Activated CD4-positive, alpha-beta memory T cell treated with anti-CD3 and anti-CD28 coated beads, Interleukin-2, amount 10 ng/mL, durations not matched to agents 7 days and 5 days (primary cell): ENCODE measurements at regions not wholly inside any gene's neighbourhood (a gene's known extent, or its start where the extent isn't known, plus 50 kb on each side); places are given as distances from the start of the nearest gene placed in this dataset.

Experiments
- CTCF ChIA-PET: fragments of 350-600 bp; sonication (Branson Sonifier 250); formaldehyde crosslinking; loops from one replicate; lab custom pipeline; 2021; ENCODE audit warnings: antibody characterized with exemption, inconsistent platforms; lab: Charles Lee
- POLR2A ChIA-PET: fragments of 350-600 bp; sonication (Branson Sonifier 250); formaldehyde crosslinking; loops from one replicate; lab custom pipeline; 2021; ENCODE audit warnings: antibody characterized with exemption; lab: Charles Lee
- DNase-seq: peaks from one replicate; pipeline ENCODE4 v3.0.0-alpha.2; 2020
- H3K27ac Mint-ChIP-seq: one replicate; pipeline ENCODE4 v1.8.0; 2021; ENCODE audit warnings: mild to moderate bottlenecking, mixed read lengths
- H3K27me3 Mint-ChIP-seq: one replicate; pipeline ENCODE4 v1.8.0; 2021; ENCODE audit warnings: mixed read lengths
- H3K36me3 Mint-ChIP-seq: one replicate; pipeline ENCODE4 v1.8.0; 2021; ENCODE audit warnings: low read depth, mixed read lengths
- H3K4me1 Mint-ChIP-seq: one replicate; pipeline ENCODE4 v1.8.0; 2021; ENCODE audit warnings: mixed read lengths
- H3K4me3 Mint-ChIP-seq: one replicate; pipeline ENCODE4 v1.8.0; 2021; ENCODE audit warnings: mild to moderate bottlenecking, mixed read lengths
- H3K9me3 Mint-ChIP-seq: one replicate; pipeline ENCODE4 v1.8.0; 2021; ENCODE audit warnings: mixed read lengths

DNA sequence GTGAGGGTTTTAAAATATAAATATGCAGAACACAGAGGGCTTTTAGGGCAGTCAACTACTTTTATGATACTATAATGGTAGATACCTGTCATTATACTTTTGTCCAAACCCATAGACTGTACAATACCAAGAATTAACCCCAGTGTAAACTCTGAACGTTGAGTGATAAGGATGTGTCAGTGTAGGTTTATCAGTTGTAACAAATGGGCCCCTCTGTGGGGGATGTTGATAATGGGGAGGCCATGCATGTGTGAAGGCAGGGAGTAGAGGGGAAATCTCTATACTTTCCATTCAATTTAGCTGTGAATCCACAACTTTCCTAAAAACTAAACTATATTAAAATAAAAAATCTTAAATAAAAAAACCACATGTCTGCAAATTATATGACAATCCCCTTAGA is 193.5 kb upstream of the CAMK1G start:
- Mint-ChIP-seq H3K9me3 (no peaks in the 10 kb centered on the region), H3K4me3 (no peak overlapping the region), H3K4me1 (no peaks in the 10 kb centered on the region), H3K27me3 (peaks cover 18% of the 10 kb centered on the region), H3K27ac (no peak overlapping the region), H3K36me3 (no peaks in the 10 kb centered on the region)
- no peak for DNase-seq
- CTCF ChIA-PET, result no interaction called here
- POLR2A ChIA-PET, result no interaction called here

- H3K27me3 Mint-ChIP-seq, result peaks cover 26% of the 10 kb centered on the region
- no peak overlapping the region for H3K27ac Mint-ChIP-seq
- ChIA-PET POLR2A (no interaction called here), CTCF (no interaction called here)
- H3K9me3 Mint-ChIP-seq, result no peaks in the 10 kb centered on the region
- DNase-seq, result no peak
- no peaks in the 10 kb centered on the region for H3K4me1 Mint-ChIP-seq
- no peaks in the 10 kb centered on the region for H3K36me3 Mint-ChIP-seq
- H3K4me3 Mint-ChIP-seq, result no peak overlapping the region
These were observed 192.8 kb upstream of the CAMK1G start for GRCh38 chr1:209390764-209391163.

- ChIA-PET POLR2A (no interaction called here), CTCF (no interaction called here)
- Mint-ChIP-seq H3K27me3 (peaks cover 30% of the 10 kb centered on the region), H3K4me3 (no peak overlapping the region), H3K4me1 (no peaks in the 10 kb centered on the region), H3K27ac (no peak overlapping the region), H3K36me3 (no peaks in the 10 kb centered on the region), H3K9me3 (no peaks in the 10 kb centered on the region)
- no peak for DNase-seq
These were observed 191.7 kb upstream of the CAMK1G start for GRCh38 chr1:209391792-209392191.

GRCh38 chr1:209395169-209395568 is 188.3 kb upstream of the CAMK1G start:
- H3K36me3 Mint-ChIP-seq, result no peaks in the 10 kb centered on the region
- peaks cover 23% of the 10 kb centered on the region for H3K27me3 Mint-ChIP-seq
- H3K27ac Mint-ChIP-seq, result no peak overlapping the region
- H3K9me3 Mint-ChIP-seq, result no peaks in the 10 kb centered on the region
- no peak for DNase-seq
- peaks cover 3% of the 10 kb centered on the region for H3K4me1 Mint-ChIP-seq
- POLR2A ChIA-PET, result no interaction called here
- H3K4me3 Mint-ChIP-seq, result no peak overlapping the region
- CTCF ChIA-PET, result no interaction called here

- no peaks in the 10 kb centered on the region for H3K9me3 Mint-ChIP-seq
- no peaks in the 10 kb centered on the region for H3K36me3 Mint-ChIP-seq
- DNase-seq, result no peak
- no peak overlapping the region for H3K4me3 Mint-ChIP-seq
- peaks cover 3% of the 10 kb centered on the region for H3K4me1 Mint-ChIP-seq
- H3K27me3 Mint-ChIP-seq, result peaks cover 23% of the 10 kb centered on the region
- ChIA-PET CTCF (no interaction called here), POLR2A (no interaction called here)
- H3K27ac Mint-ChIP-seq, result no peak overlapping the region
These were observed 186.1 kb upstream of the CAMK1G start for GRCh38 chr1:209397371-209397770.

GRCh38 chr1:209397910-209398309 is 185.6 kb upstream of the CAMK1G start:
- H3K4me1 Mint-ChIP-seq, result peaks cover 3% of the 10 kb centered on the region
- ChIA-PET CTCF (no interaction called here), POLR2A (no interaction called here)
- H3K36me3 Mint-ChIP-seq, result no peaks in the 10 kb centered on the region
- H3K27ac Mint-ChIP-seq, result no peak overlapping the region
- H3K4me3 Mint-ChIP-seq, result no peak overlapping the region
- no peaks in the 10 kb centered on the region for H3K9me3 Mint-ChIP-seq
- DNase-seq, result no peak
- H3K27me3 Mint-ChIP-seq, result peaks cover 23% of the 10 kb centered on the region

- Mint-ChIP-seq H3K36me3 (no peaks in the 10 kb centered on the region), H3K4me3 (no peak overlapping the region), H3K27ac (no peak overlapping the region), H3K4me1 (peaks cover 3% of the 10 kb centered on the region), H3K9me3 (no peaks in the 10 kb centered on the region), H3K27me3 (peaks cover 20% of the 10 kb centered on the region)
- DNase-seq, result no peak
- ChIA-PET CTCF (no interaction called here), POLR2A (no interaction called here)
These were observed 185.1 kb upstream of the CAMK1G start for GRCh38 chr1:209398313-209398991.

DNA sequence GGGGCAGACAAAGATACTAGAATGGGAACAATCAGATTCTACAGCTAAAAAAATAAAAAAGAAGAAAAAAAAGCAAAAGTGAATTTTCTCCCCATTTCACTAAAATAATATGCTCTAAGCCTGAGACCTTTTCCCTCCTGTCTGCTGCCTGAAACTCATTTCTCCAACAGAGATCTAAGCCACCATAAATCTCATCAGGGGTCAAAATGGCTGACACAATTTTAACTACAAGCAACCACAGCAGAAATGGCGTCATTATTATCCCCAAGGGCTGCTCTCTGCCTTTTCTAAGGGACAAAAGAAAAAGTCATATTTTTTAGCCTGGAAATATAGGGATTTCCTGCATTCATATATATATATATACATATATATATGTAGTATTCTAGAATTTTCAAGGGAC is 183.7 kb upstream of the CAMK1G start:
- Mint-ChIP-seq H3K27ac (no peak overlapping the region), H3K27me3 (peaks cover 21% of the 10 kb centered on the region), H3K9me3 (no peaks in the 10 kb centered on the region), H3K4me3 (no peak overlapping the region), H3K36me3 (no peaks in the 10 kb centered on the region), H3K4me1 (peaks cover 3% of the 10 kb centered on the region)
- ChIA-PET POLR2A (no interaction called here), CTCF (no interaction called here)
- no peak for DNase-seq

GRCh38 chr1:209400351-209401220 is 182.9 kb upstream of the CAMK1G start:
- CTCF ChIA-PET, result no interaction called here
- Mint-ChIP-seq H3K27ac (no peak overlapping the region), H3K36me3 (no peaks in the 10 kb centered on the region), H3K4me1 (peaks cover 3% of the 10 kb centered on the region), H3K27me3 (peaks cover 15% of the 10 kb centered on the region), H3K4me3 (no peak overlapping the region), H3K9me3 (no peaks in the 10 kb centered on the region)
- POLR2A ChIA-PET, result no interaction called here
- DNase-seq, result no peak

DNA sequence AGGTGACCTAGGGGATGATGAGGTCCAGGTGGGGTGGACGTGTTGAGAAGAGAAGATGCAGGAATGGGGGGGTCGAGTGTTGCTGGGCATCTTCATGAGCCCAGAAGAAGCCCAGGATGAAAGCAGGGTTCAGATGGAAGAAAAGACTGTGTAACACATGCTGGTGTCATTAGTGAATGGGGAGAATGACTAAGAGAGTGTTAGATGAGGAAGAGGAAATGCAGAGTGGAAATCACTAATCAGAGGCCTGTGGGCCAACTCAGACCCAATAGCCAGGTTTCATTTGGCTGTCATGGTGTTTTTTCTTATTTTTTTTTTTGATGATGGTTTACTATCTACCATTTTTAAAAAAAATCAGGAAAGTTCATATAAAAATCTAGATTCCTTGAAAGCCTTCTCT is 180.8 kb upstream of the CAMK1G start:
- Mint-ChIP-seq H3K9me3 (no peaks in the 10 kb centered on the region), H3K36me3 (no peaks in the 10 kb centered on the region), H3K27me3 (peaks cover 18% of the 10 kb centered on the region), H3K27ac (no peak overlapping the region), H3K4me3 (no peak overlapping the region), H3K4me1 (peaks cover 3% of the 10 kb centered on the region)
- CTCF ChIA-PET, result no interaction called here
- POLR2A ChIA-PET, result no interaction called here
- DNase-seq, result no peak

- Mint-ChIP-seq H3K4me3 (no peak overlapping the region), H3K4me1 (no peaks in the 10 kb centered on the region), H3K36me3 (no peaks in the 10 kb centered on the region), H3K9me3 (no peaks in the 10 kb centered on the region), H3K27me3 (peaks cover 25% of the 10 kb centered on the region), H3K27ac (no peak overlapping the region)
- CTCF ChIA-PET, result no interaction called here
- POLR2A ChIA-PET, result no interaction called here
- DNase-seq, result no peak
These were observed 179.6 kb upstream of the CAMK1G start for GRCh38 chr1:209403921-209404320.

DNA sequence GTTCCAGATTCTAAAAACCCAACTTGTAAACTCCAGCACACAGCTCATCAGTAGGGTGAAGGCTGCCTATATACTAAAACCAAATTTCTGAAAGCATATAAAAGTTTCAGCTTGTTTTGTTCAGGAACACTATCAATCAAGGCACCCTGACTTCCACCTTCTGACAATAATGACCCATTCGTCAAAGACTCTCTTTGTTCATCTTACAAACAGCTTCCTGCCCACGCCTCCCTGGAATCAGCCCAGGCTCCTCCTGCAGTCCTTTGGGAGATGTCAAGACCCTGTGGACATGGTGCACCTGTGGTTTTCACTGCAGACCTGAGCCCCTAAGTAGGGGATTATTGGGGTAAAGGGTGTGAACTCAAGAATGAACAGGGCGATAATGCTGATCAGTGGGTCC is 178.9 kb upstream of the CAMK1G start:
- CTCF ChIA-PET, result no interaction called here
- POLR2A ChIA-PET, result no interaction called here
- no peaks in the 10 kb centered on the region for H3K9me3 Mint-ChIP-seq
- no peaks in the 10 kb centered on the region for H3K4me1 Mint-ChIP-seq
- no peak for DNase-seq
- peaks cover 25% of the 10 kb centered on the region for H3K27me3 Mint-ChIP-seq
- H3K36me3 Mint-ChIP-seq, result no peaks in the 10 kb centered on the region
- no peak overlapping the region for H3K4me3 Mint-ChIP-seq
- no peak overlapping the region for H3K27ac Mint-ChIP-seq

- Mint-ChIP-seq H3K4me3 (no peak overlapping the region), H3K9me3 (no peaks in the 10 kb centered on the region), H3K27ac (no peak overlapping the region), H3K36me3 (no peaks in the 10 kb centered on the region), H3K27me3 (peaks cover 26% of the 10 kb centered on the region), H3K4me1 (no peaks in the 10 kb centered on the region)
- CTCF ChIA-PET, result interaction anchor here (0.6 kb wide), 1 partner anchor 202 kb away, joined by 3 read pairs; no protein-coding TSS in a partner anchor
- POLR2A ChIA-PET, result no interaction called here
- DNase-seq, result no peak
These were observed 178.2 kb upstream of the CAMK1G start for GRCh38 chr1:209405183-209405814.
